ENCODE measurements at regions not wholly inside any gene's neighbourhood (a gene's known extent, or its start where the extent isn't known, plus 50 kb on each side); places are given as distances from the start of the nearest gene placed in this dataset.

DNA sequence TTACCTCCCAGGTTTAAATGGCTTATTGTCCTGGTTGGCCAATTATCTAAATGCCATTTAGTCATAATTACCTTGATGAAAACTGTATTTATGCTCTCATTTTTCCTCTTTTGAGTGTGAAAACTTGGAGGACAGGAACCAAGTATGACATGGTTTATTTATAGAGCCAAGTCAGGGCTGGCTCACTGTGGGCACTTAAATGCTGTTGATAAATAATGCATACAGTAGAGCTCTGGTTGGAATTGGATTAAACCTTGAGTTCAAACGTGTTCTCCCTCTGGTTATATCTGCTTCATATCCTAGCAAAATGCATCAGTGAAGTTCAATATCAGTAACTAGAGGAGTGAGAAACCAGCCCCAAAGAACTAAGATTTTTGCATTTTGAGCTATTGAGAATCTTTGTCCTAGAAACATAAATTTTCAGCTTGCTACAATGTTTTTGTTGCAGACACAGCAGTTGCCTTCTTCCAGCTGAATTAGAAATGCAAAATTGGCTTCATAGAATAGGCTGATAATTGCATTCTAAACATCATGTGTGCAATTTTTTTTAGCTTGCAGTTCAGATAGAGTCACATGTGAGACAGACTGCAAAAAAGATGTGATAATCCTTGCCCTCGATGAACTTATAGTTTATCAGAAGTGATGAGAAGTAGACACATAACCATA, 255.8 kb downstream of the BTBD3 start:
- Mint-ChIP-seq H3K9me3 (peaks cover 0 to 4% (median 3%) of the 10 kb centered on the region in 7 donors), H3K4me1 (peaks cover 43% of the 10 kb centered on the region), H3K27me3 (ENCODE audit: low read depth in 3 of 3) (no peaks in the 10 kb centered on the region), H3K36me3 (no peaks in the 10 kb centered on the region), H3K27ac (no peak overlapping the region), H3K4me3 (no peak overlapping the region)
- no CpG with 5 or more reads among the region's 2 CpGs for WGBS (ENCODE audit: insufficient coverage)
- TF ChIP-seq, protein P1, sequence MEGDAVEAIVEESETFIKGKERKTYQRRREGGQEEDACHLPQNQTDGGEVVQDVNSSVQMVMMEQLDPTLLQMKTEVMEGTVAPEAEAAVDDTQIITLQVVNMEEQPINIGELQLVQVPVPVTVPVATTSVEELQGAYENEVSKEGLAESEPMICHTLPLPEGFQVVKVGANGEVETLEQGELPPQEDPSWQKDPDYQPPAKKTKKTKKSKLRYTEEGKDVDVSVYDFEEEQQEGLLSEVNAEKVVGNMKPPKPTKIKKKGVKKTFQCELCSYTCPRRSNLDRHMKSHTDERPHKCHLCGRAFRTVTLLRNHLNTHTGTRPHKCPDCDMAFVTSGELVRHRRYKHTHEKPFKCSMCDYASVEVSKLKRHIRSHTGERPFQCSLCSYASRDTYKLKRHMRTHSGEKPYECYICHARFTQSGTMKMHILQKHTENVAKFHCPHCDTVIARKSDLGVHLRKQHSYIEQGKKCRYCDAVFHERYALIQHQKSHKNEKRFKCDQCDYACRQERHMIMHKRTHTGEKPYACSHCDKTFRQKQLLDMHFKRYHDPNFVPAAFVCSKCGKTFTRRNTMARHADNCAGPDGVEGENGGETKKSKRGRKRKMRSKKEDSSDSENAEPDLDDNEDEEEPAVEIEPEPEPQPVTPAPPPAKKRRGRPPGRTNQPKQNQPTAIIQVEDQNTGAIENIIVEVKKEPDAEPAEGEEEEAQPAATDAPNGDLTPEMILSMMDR (IDR thresholded peaks at IDR 0.05): no peak
- no peak overlapping the region for H3K27ac ChIP-seq (ENCODE audit: low read depth in 1 of 2, low read length in 2 of 2)
- no peak overlapping the region for H2AFZ ChIP-seq (ENCODE audit: insufficient read depth, low read depth, low read length, poor library complexity, severe bottlenecking)
- no peaks in the 10 kb centered on the region for H3K9me3 ChIP-seq (replicated peaks in 1 of 2; ENCODE audit: control insufficient read depth in 1 of 2, insufficient read depth in 1 of 2, low read length in 2 of 2)
- no peak overlapping the region for H3K4me2 ChIP-seq (replicated peaks; ENCODE audit: extremely low read depth, low read length, poor library complexity, severe bottlenecking)
- DNase-seq: no peak
- no peak overlapping the region for H3K4me3 ChIP-seq (replicated peaks in 1 of 3; ENCODE audit: low read depth in 2 of 3, low read length in 3 of 3)
- H3K36me3 ChIP-seq (replicated peaks in 1 of 2; ENCODE audit: control insufficient read depth in 1 of 2, insufficient read depth in 2 of 2, low read length in 2 of 2): no peaks in the 10 kb centered on the region
- no peaks in the 10 kb centered on the region for H3K27me3 ChIP-seq (ENCODE audit: control insufficient read depth in 2 of 2, insufficient read depth in 2 of 2, low read length in 2 of 2)
- no peaks in the 10 kb centered on the region for H3K79me2 ChIP-seq (ENCODE audit: insufficient read depth, low read length)
- intact Hi-C loops (cut with micrococcal nuclease): no loop called here
- peaks cover 18 to 28% of the 10 kb centered on the region in 2 donors for H3K4me1 ChIP-seq (ENCODE audit: control insufficient read depth in 1 of 2, insufficient read depth in 2 of 2, low read length in 2 of 2)
- no peak overlapping the region for H3K9ac ChIP-seq (ENCODE audit: insufficient read depth, low read length, poor library complexity, severe bottlenecking)
- no peaks in the 10 kb centered on the region for H4K20me1 ChIP-seq (ENCODE audit: insufficient read depth, low read length)

- DNase-seq: no peak
- peaks cover 0 to 3% (median 0%) of the 10 kb centered on the region in 7 donors for H3K9me3 Mint-ChIP-seq
- Histone ChIP-seq H3K27me3 (ENCODE audit: control insufficient read depth in 2 of 2, insufficient read depth in 2 of 2, low read length in 2 of 2) (no peaks in the 10 kb centered on the region), H3K4me2 (replicated peaks; ENCODE audit: extremely low read depth, low read length, poor library complexity, severe bottlenecking) (no peak overlapping the region), H3K9me3 (replicated peaks in 1 of 2; ENCODE audit: control insufficient read depth in 1 of 2, insufficient read depth in 1 of 2, low read length in 2 of 2) (no peaks in the 10 kb centered on the region), H3K36me3 (replicated peaks in 1 of 2; ENCODE audit: control insufficient read depth in 1 of 2, insufficient read depth in 2 of 2, low read length in 2 of 2) (no peaks in the 10 kb centered on the region), H3K79me2 (ENCODE audit: insufficient read depth, low read length) (no peaks in the 10 kb centered on the region), H3K27ac (ENCODE audit: low read depth in 1 of 2, low read length in 2 of 2) (no peak overlapping the region), H2AFZ (ENCODE audit: insufficient read depth, low read depth, low read length, poor library complexity, severe bottlenecking) (no peak overlapping the region), H3K9ac (ENCODE audit: insufficient read depth, low read length, poor library complexity, severe bottlenecking) (no peak overlapping the region), H3K4me1 (ENCODE audit: control insufficient read depth in 1 of 2, insufficient read depth in 2 of 2, low read length in 2 of 2) (peaks cover 18 to 28% of the 10 kb centered on the region in 2 donors), H3K4me3 (replicated peaks in 1 of 3; ENCODE audit: low read depth in 2 of 3, low read length in 3 of 3) (no peak overlapping the region), H4K20me1 (ENCODE audit: insufficient read depth, low read length) (no peaks in the 10 kb centered on the region)
- TF ChIP-seq, protein P1 (IDR thresholded peaks at IDR 0.05): no peak
- no peak overlapping the region for H3K4me3 Mint-ChIP-seq
- no peaks in the 10 kb centered on the region for H3K27me3 Mint-ChIP-seq (ENCODE audit: low read depth in 3 of 3)
- peaks cover 43% of the 10 kb centered on the region for H3K4me1 Mint-ChIP-seq
- H3K27ac Mint-ChIP-seq: peak overlapping the region in 1 of 7 donors; percentile 12
- intact Hi-C loops (cut with micrococcal nuclease): no loop called here
- no peaks in the 10 kb centered on the region for H3K36me3 Mint-ChIP-seq
Measured at GRCh38 chr20:12175538-12175937, 257.8 kb downstream of the BTBD3 start.

All from CD14-positive monocyte (primary cell).